GM18517 (cell line): ENCODE measurements at regions not wholly inside any gene's neighbourhood (a gene's known extent, or its start where the extent isn't known, plus 50 kb on each side); places are given as distances from the start of the nearest gene placed in this dataset.
"Not testable (repeated sequence)": the region's sequence is repeated elsewhere in the genome, so short reads cannot be mapped to it uniquely, and the experiment has no call there.

Experiments used
- ATAC-seq: cut with Tn5 transposase; IDR thresholded peaks from one replicate; pipeline ENCODE4 v1.9.1; 2021; ENCODE audit warnings: mild to moderate bottlenecking, moderate library complexity; ENCODE audit not compliant: unreplicated experiment

GRCh38 chr16:51522902-51523301 is 371.8 kb upstream of the SALL1 start:
- ATAC-seq, result no peak

- ATAC-seq, result not testable (repeated sequence)
Observed at GRCh38 chr16:51516960-51517359, 365.9 kb upstream of the SALL1 start.

DNA sequence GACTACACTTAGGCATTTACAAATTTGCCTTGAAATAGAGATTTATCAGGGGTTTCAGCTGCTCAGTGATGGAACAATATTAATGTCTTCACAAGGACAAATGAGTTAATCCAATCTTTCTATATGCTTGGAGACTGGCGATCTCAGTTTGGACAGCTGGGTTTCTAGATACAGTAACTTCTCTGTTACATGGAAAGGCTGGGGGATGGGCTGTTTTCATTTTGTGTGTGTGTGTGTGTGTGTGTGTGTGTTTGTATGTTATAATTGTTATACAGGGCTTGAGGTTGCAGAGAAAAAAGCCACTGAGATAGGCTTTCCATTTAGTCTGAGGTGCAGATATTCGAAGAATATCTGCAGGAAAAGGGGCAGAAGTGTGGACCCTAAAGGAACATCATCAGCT is 359.3 kb upstream of the SALL1 start:
- no peak for ATAC-seq

- no peak for ATAC-seq
Observed at GRCh38 chr16:51509336-51509735, 358.3 kb upstream of the SALL1 start.

DNA sequence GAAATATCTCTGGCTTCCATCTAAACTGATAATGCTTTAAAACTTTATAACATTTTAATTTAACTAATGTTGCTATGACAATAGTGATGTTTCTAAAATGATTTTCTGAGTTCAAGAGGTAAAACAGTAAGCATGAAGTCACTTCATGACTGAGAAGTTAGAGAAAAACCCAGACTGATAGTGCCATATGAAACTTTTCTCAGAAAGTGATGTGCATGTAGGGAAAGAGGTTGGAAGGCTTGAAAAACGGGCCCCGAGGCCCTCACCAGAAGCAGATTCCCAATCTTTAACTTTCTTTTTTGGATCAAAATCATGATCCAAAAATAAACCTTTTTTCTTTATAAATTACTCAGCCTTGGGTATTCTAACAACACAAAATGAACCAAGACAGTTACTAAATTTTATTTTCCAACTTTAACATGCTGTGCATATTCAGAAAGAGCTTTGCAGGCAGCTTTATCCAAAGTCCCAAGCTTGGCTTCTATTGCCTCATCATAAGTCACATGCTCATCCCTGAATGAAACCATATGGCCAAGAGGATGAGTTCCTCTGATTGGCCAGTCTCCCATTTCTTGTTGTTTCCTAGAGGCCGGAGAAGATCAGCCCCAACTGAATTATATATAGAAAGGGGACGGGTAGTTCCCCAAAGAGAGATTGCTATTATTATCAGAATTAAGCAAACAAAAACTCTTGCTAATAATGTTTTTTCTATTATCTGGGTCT is 357.6 kb upstream of the SALL1 start:
- no peak for ATAC-seq

DNA sequence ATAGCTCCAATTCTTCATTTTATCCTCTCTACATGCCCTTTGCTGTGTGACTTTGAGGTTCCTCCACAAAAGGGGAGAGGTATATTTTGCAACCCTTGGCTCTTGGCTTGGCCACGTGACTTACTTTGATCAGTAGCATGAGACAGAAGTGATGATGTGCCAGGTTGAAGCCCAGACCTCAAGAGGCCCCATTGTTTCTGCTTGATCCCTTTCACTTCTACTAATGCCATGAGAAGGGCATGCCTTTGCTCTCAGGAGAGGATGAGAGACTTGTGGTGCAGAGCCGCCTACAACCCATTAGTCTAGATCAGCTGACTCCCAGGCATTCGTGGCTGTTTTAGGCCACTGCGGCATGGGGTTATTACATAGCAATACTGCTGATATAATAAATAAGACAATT is 356.2 kb upstream of the SALL1 start:
- ATAC-seq, result no peak

DNA sequence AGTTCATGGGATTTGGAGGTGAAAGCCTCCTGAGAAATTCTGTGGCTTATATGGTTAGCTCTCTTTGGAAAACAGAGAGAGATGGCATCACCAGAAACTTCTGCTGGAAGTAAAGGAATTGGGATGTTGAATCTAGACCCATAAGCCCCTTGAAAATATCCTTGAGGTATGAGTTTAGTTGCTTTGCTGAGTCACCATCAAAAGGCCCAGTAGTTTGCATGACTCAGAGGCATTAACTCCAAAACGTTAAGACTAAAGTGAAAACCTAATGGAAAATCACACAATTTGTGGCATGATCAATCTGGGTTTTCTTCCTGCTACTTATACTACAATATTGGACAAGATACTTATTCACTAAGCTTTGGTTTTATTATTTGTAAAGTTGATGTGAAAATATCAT is 349.2 kb upstream of the SALL1 start:
- no peak for ATAC-seq

- ATAC-seq, result no peak
Observed at GRCh38 chr16:51497541-51498211, 346.6 kb upstream of the SALL1 start.

DNA sequence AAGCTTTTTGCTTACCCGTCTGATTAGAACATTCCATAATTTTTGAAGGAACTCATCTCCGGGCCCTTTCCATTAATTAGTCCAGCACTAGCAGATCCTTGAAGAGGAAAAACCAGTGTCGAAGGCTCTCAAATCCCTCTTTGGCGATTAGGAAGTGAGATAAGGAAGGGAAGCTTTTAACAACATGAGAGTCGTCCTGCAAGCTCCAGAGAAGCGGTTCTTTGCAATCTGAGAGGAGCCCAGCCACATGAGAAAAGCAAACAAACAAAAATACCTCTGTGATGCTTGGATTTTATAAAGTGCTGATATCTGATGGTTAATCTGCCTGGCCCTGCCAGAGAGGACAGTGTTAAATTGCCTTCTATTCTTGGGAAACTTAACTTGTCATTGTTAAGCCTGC is 339.8 kb upstream of the SALL1 start:
- ATAC-seq, result no peak

- no peak for ATAC-seq
Observed at GRCh38 chr16:51487880-51488279, 336.8 kb upstream of the SALL1 start.

DNA sequence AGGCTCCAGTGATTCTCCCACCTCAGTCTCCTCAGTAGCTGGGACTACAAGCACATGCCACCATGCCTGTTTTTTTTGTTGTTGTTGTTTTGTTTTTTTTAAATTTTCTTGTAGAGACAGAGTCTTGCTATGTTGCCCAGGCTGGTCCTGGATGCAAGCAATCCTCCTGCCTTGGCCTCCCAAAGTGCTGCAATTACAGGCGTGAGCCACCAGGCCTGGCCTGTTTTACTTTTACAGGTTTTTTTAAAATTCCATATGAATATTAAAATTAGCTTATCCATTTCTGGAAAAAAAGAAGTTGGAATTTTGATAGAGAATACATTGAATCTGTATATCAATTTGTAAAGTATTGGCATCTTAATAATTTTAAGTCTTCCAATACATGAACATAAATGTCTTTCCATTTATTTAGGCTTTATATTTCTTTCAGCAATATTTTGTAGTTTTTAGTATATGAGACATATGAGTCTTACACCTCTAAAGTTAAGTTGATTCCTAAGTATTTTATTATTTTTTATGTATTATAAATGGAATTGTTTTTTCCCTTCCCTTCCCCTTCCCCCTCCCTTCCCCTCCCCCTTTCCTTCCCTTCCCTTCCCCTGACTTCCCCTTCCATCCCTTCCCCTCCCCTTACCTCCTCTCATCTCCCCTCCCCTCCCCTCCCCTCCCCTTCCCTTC is 323.5 kb upstream of the SALL1 start:
- ATAC-seq, result no peak

DNA sequence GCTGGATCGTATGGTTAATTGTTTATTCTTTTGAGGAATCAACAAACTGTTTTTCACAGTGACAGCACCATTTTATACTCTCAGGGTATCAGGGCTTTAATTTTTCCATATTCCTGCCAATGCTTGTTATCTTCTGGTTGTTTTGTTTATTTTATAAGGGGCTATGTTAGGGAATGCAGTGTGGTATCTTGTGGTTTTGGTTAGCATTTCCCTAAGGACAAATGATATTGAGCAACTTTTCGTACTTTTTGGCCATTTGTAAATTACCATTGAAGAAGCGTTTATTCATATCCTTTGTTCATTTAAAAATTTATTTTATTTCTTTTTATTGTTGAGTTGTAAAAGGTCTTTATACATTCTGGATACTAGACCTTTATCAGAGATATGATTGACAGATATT is 322.0 kb upstream of the SALL1 start:
- ATAC-seq, result no peak

DNA sequence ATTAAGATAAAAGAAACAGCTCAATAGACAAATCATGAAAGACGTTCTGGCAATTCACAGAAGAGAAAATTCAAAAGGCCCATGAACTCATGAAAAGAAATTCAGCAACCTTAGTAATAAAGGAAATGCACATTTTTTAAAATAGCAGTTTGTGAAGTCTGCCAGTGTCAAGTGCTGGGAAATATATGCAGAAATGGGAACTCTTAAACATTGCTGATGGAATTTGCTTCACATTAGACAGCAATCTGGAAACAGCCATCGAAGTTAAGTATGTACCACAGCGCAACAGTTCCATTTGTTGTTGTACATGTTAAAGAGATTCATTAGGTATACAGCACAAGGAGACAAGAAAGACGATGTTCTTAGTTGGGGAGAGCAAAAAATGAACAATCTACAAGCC is 319.4 kb upstream of the SALL1 start:
- no peak for ATAC-seq

DNA sequence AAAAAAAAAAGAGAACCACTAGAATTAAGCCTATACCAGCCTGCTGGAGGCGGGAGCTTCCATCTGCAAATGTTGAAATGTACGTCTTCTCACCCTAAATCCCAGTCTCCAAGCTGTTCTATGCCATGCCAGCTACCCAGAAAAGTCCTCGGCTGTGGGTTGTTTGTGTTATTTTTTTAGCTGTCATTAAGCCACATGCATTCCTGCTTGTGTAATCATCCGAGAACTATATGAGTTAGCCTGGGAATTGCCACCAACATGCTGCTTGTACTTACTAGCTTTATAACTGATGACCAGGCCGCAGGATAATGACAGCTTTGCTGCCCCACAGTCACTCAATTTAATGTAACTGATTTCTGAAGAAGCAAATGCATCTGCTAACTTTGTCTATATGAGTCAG is 313.9 kb upstream of the SALL1 start:
- no peak for ATAC-seq

GRCh38 chr16:51461255-51461654 is 310.2 kb upstream of the SALL1 start:
- no peak for ATAC-seq

GRCh38 chr16:51458356-51459140 is 307.5 kb upstream of the SALL1 start:
- no peak for ATAC-seq

GRCh38 chr16:51457775-51458174 is 306.7 kb upstream of the SALL1 start:
- ATAC-seq, result no peak

- no peak for ATAC-seq
Observed at GRCh38 chr16:51455398-51455797, 304.3 kb upstream of the SALL1 start.

GRCh38 chr16:51453251-51453650 is 302.2 kb upstream of the SALL1 start:
- ATAC-seq, result no peak

DNA sequence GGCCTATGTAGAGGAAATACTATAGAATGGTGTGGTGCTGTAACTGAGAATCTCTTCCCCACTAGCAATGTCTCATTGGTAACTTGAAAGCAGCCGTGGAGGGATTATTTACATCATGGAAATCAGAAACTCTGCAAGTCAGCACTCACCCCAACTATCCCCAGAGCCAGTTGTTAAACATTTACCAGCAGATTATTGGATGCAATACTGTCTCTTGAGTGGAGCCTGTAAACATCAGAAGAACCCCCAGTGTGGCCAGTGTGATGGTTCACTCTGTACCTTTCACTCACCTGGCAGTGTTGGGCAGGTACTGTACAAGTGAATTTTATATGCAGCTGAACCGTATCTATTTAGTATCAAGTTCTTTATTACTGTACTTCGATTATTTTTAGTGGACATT is 299.8 kb upstream of the SALL1 start:
- no peak for ATAC-seq

GRCh38 chr16:51450376-51450775 is 299.3 kb upstream of the SALL1 start:
- no peak for ATAC-seq
